ENCODE measurements at regions not wholly inside any gene's neighbourhood (a gene's known extent, or its start where the extent isn't known, plus 50 kb on each side); places are given as distances from the start of the nearest gene placed in this dataset.

DNA sequence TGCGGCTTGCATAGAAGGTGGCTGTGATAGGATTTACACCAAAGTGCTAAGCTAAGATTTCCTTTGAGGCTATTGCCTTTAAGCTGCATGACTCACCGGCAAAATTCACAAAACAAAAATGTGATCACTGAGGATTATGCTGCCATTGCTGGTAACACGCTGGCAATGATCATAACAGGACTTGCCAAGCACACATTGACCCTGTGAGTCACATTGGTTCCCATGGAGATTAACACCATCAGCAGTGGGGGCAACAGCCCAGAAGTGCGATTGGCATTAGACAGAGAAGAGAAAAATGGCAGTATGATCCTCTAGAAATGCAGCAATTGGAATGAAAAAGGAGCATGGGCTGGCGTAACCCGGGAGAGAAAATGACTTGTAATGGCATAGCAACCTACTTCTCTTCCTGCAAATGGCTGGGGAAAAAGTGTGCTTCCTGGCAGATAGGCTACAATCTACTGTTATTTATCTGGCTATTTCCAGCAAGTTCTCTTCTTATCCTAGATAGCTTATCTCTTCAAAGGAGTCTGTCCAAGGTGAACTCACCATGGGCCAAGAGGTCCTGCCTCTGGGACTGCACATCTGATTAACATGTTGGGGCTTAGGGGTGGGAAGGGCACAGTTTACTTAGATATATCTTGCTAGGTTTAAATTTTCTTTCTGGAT, 314.2 kb upstream of the IGFBP7 start:
- in situ Hi-C loops (cut with HindIII; ENCODE audit: low pct_ligation_motif_present, low sequenced_read_pairs): no loop called here
- peak; percentile 80 for DNase-seq
- no peaks in the 10 kb centered on the region for H3K36me3 ChIP-seq (replicated peaks)
- TF ChIP-seq, protein P1, sequence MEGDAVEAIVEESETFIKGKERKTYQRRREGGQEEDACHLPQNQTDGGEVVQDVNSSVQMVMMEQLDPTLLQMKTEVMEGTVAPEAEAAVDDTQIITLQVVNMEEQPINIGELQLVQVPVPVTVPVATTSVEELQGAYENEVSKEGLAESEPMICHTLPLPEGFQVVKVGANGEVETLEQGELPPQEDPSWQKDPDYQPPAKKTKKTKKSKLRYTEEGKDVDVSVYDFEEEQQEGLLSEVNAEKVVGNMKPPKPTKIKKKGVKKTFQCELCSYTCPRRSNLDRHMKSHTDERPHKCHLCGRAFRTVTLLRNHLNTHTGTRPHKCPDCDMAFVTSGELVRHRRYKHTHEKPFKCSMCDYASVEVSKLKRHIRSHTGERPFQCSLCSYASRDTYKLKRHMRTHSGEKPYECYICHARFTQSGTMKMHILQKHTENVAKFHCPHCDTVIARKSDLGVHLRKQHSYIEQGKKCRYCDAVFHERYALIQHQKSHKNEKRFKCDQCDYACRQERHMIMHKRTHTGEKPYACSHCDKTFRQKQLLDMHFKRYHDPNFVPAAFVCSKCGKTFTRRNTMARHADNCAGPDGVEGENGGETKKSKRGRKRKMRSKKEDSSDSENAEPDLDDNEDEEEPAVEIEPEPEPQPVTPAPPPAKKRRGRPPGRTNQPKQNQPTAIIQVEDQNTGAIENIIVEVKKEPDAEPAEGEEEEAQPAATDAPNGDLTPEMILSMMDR (IDR thresholded peaks at IDR 0.05; ENCODE audit: low read depth, low read length, missing control alignments): no peak
- H3K4me3 ChIP-seq (ENCODE audit: low read depth, low read length): no peak overlapping the region
- H3K27ac ChIP-seq: no peak overlapping the region
- H3K27me3 ChIP-seq (replicated peaks): no peaks in the 10 kb centered on the region

DNA sequence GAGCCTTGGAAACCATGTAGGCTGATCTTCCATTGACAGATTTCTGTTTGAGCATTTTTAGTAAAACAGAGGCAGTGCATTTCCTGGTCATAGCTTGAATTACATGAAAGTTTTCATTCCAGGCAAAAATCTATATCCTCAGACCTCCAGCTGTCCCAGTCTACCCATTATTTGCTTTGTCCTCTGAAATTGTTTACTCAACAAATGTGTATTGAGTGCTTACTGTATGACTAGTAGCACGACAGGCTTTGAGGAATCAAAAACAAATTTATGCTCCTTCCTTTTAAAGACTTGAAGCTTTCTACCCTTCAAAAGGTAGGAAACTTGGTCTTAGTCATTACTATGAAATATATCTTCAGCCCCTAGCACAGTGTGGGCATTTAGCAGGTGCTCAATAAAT, 307.9 kb upstream of the IGFBP7 start:
- in situ Hi-C loops (cut with HindIII; ENCODE audit: low pct_ligation_motif_present, low sequenced_read_pairs): no loop called here
- H3K4me3 ChIP-seq (ENCODE audit: low read depth, low read length): no peak overlapping the region
- no peak overlapping the region for H3K27ac ChIP-seq
- no peaks in the 10 kb centered on the region for H3K36me3 ChIP-seq (replicated peaks)
- no peak for DNase-seq
- no peaks in the 10 kb centered on the region for H3K27me3 ChIP-seq (replicated peaks)
- TF ChIP-seq, protein P1 (IDR thresholded peaks at IDR 0.05; ENCODE audit: low read depth, low read length, missing control alignments): no peak

- in situ Hi-C loops (cut with HindIII; ENCODE audit: low pct_ligation_motif_present, low sequenced_read_pairs): no loop called here
- no peaks in the 10 kb centered on the region for H3K36me3 ChIP-seq (replicated peaks)
These were observed 302.3 kb upstream of the IGFBP7 start for GRCh38 chr4:57412259-57413054.

GRCh38 chr4:57410331-57411052, 300.3 kb upstream of the IGFBP7 start:
- Histone ChIP-seq H3K36me3 (replicated peaks) (no peaks in the 10 kb centered on the region), H3K4me3 (ENCODE audit: low read depth, low read length) (no peak overlapping the region), H3K27me3 (replicated peaks) (no peaks in the 10 kb centered on the region), H3K27ac (no peak overlapping the region)
- no peak for DNase-seq
- in situ Hi-C loops (cut with HindIII; ENCODE audit: low pct_ligation_motif_present, low sequenced_read_pairs): no loop called here
- TF ChIP-seq, protein P1 (IDR thresholded peaks at IDR 0.05; ENCODE audit: low read depth, low read length, missing control alignments): no peak

More at GRCh38 chr4:57412259-57413054, 302.3 kb upstream of the IGFBP7 start:
- no peak for DNase-seq
- TF ChIP-seq, protein P1 (IDR thresholded peaks at IDR 0.05; ENCODE audit: low read depth, low read length, missing control alignments): no peak
- H3K27me3 ChIP-seq (replicated peaks): no peaks in the 10 kb centered on the region
- no peak overlapping the region for H3K4me3 ChIP-seq (ENCODE audit: low read depth, low read length)
- H3K27ac ChIP-seq: no peak overlapping the region

- no peak overlapping the region for H3K27ac ChIP-seq
These were observed 295.2 kb upstream of the IGFBP7 start for GRCh38 chr4:57405359-57405758.

More at GRCh38 chr4:57405359-57405758, 295.2 kb upstream of the IGFBP7 start:
- TF ChIP-seq, protein P1 (IDR thresholded peaks at IDR 0.05; ENCODE audit: low read depth, low read length, missing control alignments): no peak
- Histone ChIP-seq H3K27me3 (replicated peaks) (no peaks in the 10 kb centered on the region), H3K36me3 (replicated peaks) (no peaks in the 10 kb centered on the region), H3K4me3 (ENCODE audit: low read depth, low read length) (no peak overlapping the region)
- in situ Hi-C loops (cut with HindIII; ENCODE audit: low pct_ligation_motif_present, low sequenced_read_pairs): no loop called here
- DNase-seq: no peak

All from brain microvascular endothelial cell (primary cell).